NOMO-1 treated with DMSO at 0.1 percent for 48 hours (cell line): ENCODE measurements at regions not wholly inside any gene's neighbourhood (a gene's known extent, or its start where the extent isn't known, plus 50 kb on each side); places are given as distances from the start of the nearest gene placed in this dataset.

Experiments
- DNase-seq: peaks from one replicate; lab custom pipeline; 2025; ENCODE audit not compliant: unreplicated experiment; lab: John Stamatoyannopoulos, UW

DNA sequence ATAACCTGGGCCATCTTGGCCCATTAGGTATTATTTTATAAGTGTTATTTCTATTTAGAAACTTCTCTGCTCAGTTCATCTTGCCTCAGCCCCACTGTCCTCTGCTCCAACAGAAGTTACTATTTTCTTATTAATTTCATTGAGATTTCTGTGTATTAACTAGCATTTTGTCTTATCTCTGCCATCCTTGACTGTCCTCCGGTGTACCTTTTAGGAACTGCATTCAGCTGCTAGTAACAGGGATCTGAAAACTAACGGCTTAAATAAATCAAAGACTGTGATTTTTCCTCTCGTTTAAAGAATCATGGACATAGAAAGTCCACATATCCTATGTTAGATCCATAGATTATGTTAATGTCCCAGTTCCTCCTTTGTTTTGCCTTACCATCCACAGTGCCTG lies 382.5 kb downstream of the MATN1 start:
- DNase-seq = no peak

DNA sequence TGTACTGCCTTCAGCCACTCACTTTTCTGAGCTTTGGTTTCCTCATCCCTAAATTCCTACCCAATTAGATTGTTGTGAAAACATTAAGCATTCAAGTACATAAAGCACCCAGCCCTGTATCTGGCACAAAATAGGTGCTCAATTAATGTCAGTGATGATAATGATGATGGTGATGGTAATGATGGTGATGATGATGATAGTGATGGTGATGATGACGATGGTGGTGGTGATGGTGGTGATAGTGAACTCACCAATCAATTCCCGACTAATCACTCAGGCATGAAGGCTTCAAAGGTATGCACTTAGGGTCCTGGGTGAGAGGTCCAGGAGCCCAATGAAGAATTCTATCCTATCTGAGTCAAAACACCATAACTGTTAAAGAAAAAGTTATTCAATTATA lies 383.5 kb downstream of the MATN1 start:
- DNase-seq = no peak

DNA sequence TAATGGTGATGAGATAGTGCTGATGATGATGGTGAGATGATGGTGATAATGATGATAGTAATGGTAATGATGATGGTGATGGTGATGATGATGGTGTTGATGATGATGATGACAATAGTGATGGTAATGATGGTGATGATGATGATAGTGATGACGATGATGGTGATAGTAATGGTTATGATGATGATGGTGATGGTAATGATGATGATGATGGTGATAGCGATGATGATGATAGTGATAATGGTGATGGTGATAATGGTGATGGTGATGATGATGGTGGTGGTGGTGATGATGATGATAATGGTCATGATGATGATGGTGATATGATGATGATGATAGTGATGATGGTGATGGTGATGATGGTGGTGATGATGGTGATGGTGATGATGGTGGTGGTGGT lies 384.6 kb downstream of the MATN1 start:
- no peak for DNase-seq

GRCh38 chr1:30337324-30337620 lies 386.1 kb downstream of the MATN1 start:
- DNase-seq = no peak

- DNase-seq = no peak
Observed at GRCh38 chr1:30336550-30337323, 386.6 kb downstream of the MATN1 start.

- DNase-seq = no peak
Observed at GRCh38 chr1:30335997-30336390, 387.4 kb downstream of the MATN1 start.

GRCh38 chr1:30335389-30335996 lies 387.9 kb downstream of the MATN1 start:
- no peak for DNase-seq

GRCh38 chr1:30334767-30335166 lies 388.6 kb downstream of the MATN1 start:
- no peak for DNase-seq

GRCh38 chr1:30332116-30333094 lies 391.0 kb downstream of the MATN1 start:
- no peak for DNase-seq

GRCh38 chr1:30331415-30332065 lies 391.8 kb downstream of the MATN1 start:
- no peak for DNase-seq

DNA sequence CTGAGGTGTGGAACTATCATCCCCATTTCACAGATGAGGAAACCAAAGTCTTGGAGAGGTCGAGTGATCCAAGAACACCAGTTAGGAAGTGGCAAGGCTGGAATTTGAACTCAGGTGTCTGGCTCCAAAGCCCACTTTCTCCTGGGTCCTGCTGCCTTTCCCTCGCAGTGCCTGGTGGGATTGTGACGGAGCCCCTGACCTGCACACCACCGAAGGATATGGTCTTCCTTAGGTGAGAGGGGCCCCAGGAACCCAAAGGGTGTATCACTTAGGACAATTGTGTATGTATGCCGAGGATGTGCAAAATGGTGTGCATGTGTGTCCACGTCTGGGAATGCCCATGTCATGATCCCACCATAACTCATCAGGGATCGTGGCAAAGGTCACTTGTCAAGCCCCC lies 392.7 kb downstream of the MATN1 start:
- DNase-seq = no peak

DNA sequence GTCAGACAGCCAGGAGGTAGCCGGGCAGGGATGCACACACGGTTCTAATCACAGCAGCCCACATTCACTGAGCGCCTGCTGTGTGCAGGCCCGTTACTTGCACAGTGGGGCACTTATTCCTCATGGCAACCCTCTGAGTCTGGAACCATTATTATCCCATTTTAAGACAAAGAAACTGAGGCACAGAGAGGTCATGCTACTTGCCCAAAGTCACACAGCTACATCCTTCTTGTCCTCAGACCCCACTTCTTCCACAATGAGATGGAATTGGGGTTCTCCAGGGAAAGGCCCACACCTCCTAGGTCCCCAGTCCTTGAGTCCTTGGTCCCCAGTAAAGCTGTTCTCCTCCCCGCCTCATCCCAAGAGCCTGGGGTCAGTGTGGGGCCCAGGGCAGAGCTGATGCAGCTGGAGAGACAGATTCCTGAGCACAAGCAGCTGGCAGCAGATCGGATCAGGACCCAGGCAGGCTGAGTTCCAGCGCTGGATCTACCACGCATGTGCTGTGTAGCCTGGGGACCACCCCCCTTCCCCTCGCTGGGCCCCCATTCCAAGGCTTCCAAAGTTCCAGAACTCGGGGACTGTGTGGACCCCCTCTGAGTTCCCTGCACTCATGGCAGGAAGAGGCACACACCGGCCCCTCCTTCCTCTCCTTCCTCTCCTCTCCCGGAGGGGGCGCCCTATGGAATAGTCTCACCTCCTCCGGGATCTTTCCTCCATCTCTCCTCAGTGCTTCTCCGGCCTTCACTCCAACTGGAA lies 393.4 kb downstream of the MATN1 start:
- no peak for DNase-seq

DNA sequence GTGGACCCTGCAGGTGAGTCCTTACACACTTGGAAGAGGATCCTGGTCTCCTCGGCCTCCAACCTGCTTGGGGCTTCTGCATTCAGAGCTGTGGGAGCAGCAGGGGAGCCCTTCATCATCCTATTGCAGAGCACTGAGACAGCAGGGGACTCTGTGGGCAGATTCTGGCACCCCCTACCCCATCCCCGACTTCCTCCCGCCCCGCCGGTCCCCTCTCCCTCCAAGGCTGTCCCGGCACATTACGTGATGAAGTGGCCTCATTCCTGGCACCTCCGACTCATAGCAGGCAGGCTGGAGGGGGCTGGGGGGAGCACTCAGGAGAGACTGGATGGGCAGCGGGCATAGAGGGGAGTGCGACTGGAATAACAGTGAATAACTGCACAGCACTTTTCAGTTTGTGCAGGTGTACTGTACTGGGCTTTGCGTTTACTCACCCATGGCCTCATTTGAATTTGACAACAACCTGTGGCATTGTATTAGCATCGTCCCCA lies 394.1 kb downstream of the MATN1 start:
- DNase-seq = no peak

DNA sequence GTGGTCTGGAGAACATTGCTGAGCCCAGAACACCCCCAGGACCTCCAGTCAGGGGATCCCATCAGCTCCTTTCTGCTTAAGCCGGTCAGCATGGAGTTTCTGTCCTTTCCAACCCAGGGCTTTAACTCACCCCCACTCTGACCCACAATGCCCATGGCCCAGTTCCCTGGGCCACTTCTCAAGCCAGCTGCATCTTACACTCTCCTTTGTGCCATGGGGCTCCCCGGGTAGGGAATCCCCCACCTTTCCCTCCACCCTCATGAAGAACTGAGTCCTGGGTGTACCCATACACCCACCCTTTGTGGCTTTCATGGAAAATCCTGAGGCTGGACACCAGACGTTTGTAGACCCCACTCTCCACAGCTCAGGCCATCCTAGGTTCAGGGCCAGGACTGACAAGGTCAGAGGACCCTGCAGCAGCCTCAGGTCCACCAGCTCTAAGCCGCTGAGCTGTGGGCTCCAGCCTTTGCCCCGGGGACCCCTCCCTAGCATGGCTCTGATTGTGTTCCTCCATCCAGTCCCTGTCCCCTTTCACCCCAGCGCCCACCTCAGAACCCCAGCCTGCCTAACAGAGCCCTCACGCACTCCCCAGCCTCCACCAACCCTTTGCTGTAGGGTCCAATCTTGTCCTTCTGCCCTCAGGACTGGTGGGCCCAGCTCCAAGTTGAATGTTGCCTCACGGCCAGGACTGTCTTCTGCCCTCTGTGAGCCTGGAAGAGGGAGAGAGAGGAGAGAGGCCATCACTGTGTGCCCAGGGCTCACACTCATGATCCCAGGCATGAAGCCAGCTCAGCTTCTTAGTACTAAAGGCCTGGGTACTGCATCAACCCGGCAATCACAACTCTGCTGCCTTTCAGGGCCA lies 394.8 kb downstream of the MATN1 start:
- DNase-seq = no peak

DNA sequence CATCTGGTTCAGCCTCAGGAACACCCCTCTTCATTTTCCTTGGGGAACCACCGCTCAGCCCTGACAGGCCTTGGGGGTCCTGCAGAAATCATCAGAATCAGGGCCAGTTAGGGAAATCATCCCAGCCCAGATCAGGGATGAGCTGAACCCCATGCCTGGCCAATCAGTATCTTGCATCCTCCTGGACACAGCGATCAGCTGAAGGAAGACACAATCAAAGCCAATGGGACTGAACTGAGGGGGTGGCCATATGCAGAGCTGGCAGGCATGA lies 395.4 kb downstream of the MATN1 start:
- DNase-seq = no peak

DNA sequence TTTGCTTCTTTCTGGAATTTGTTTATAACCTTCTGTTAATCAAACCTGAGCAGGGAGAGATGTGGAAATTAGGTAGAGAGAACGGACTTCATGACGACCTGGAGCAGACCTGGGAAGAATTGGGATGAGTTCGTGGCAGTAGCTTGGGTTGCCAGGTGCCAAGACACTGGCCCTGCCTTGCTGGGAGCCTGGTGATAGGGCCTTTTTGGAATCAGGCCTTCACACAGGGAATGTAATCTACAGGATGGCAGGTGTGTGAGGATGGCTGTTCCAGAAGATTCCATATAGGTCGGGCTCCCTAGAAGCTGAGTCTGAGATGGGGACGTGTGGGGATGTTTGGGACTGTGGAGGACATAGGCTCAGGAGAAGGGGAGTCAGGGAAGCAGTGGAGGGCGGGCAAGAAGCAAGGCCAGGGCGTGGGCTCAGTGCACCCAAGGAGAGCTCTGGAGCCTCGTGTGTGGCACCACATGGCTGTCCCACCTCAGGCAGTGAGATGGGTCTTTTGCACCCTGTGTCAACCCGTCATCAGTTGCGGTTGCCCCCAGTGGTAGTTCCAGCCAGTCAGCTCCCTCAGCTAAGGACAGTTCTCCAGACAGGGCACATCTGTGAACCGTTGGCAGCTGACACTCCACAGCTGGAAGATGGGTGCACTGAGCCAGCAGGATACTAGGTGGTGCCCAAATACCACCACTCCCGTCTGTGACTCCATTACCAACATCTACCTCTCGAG lies 395.9 kb downstream of the MATN1 start:
- no peak for DNase-seq

DNA sequence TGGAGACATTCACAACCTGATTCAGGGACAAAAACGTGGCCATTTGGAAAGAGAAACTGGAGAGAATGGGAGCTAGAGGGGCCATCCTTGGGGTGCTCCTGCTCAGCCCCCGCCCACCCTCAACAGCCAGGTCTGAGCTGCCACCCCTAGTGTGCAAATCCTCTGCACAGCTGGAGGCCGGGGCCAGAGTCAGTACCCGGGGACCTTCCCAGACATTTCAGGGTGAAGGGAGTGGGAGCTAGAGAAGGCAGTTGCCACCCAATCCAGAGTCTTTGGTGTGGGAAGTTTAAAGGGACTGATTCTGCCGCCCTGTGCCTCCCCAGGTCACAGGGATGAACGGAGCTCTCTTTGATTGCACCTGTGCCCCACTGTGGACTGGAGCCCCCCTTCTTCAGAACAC lies 397.4 kb downstream of the MATN1 start:
- no peak for DNase-seq

DNA sequence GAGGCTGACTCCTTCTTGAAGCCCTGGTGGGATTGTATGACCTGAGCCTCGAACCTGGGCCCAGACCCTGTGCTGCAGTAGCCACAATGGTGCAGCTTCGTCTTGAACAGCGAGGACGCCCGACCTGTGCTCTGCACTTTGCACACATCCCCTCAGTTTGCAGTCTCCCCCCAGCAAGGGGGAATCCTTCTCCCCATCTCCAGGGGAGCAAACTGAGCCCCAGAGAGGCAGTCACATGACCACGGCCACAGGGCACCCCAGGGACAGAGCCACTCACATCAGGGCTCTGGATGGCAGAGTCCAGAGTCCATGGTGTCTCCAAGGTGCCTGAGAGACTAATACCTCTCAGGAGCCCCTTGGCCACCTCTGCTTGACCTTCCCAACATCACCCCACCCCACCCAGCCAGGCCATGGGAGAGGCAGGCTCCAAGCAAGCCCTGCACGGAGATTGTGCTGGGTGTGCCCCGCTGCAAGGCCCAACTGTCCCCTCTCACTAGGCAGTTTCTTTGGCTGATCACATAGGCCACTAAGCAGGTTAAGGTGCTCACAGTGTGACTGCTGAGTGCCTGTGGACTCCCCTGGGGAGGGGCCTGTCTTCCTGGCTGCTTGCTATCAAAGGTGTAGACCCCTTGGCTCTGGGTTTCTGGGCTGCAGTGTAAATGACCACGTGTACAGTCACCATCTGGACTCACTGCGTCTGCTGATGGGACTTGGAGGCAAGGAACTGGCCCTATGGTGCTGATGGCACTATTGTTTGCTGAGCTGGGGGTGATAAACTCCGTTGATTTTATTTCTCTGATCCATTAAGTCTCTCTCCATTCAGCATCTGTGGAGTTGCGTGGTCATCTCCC lies 398.1 kb downstream of the MATN1 start:
- DNase-seq = no peak
